T-cell (primary cell): ENCODE measurements at regions not wholly inside any gene's neighbourhood (a gene's known extent, or its start where the extent isn't known, plus 50 kb on each side); places are given as distances from the start of the nearest gene placed in this dataset.

Experiments
- ATAC-seq, 4 experiments: fragments of 200-7000 bp in 3 of 4; fragments of 150-1000 bp in 1 of 4; cut with Tn5 transposase; replicated peaks in 1 of 4; 1 replicate in 3 of 4; 2 replicates in 1 of 4; pipeline ENCODE4 v1.10.0; 2021; ENCODE audit warnings: moderate library complexity in 3 of 4, mild to moderate bottlenecking in 2 of 4, moderate number of reproducible peaks in 1 of 4
- CTCF ChIA-PET, 2 donors: fragments of 300-600 bp; sonication (Branson Sonifier 250); formaldehyde crosslinking; loops; one replicate each; lab custom pipeline; 2022; ENCODE audit warnings: antibody characterized with exemption in 2 of 2; lab: Charles Lee
- POLR2A ChIA-PET, 2 donors: fragments of 300-600 bp; sonication (Branson Sonifier 250); formaldehyde crosslinking; loops; one replicate each; lab custom pipeline; 2022; ENCODE audit warnings: antibody characterized with exemption in 2 of 2; lab: Charles Lee
- DNase-seq, 35 experiments: peaks; one replicate each; pipeline versions ENCODE4 v3.0.0 to v3.0.0-alpha.2; 2013 to 2023
- H3K27ac ChIP-seq: one replicate; pipeline ENCODE4 v1.5.1; 2013; ENCODE audit warnings: low read length
- H3K27me3 ChIP-seq, 2 experiments: replicated peaks in 1 of 2; 1 replicate in 1 of 2; 2 replicates in 1 of 2; pipeline versions ENCODE4 v1.6.1 to v1.7.0; 2013; ENCODE audit warnings: low read length in 1 of 2, mixed read lengths in 1 of 2; ENCODE audit not compliant: control insufficient read depth in 2 of 2, insufficient read depth in 2 of 2; ENCODE audit errors: extremely low read depth in 1 of 2
- H3K36me3 ChIP-seq, 2 donors: 1 replicate in 1 of 2; 2 replicates in 1 of 2; pipeline versions ENCODE4 v1.6.1 to v1.7.0; 2013; ENCODE audit warnings: low read length in 1 of 2; ENCODE audit not compliant: control insufficient read depth in 2 of 2, insufficient read depth in 1 of 2; ENCODE audit errors: extremely low read depth in 1 of 2
- H3K4me1 ChIP-seq, 2 experiments: 1 replicate in 1 of 2; 2 replicates in 1 of 2; pipeline versions ENCODE4 v1.6.1 to v1.7.0; 2013; ENCODE audit warnings: low read length in 2 of 2, mixed read lengths in 1 of 2; ENCODE audit not compliant: insufficient read depth in 2 of 2, control insufficient read depth in 1 of 2; ENCODE audit errors: extremely low read depth in 1 of 2
- H3K4me3 ChIP-seq, 2 donors: 1 replicate in 1 of 2; 2 replicates in 1 of 2; pipeline versions ENCODE4 v1.5.1 to v1.7.0; 2013; ENCODE audit warnings: mild to moderate bottlenecking in 2 of 2, low read length in 1 of 2, moderate library complexity in 1 of 2; ENCODE audit not compliant: control insufficient read depth in 1 of 2; ENCODE audit errors: extremely low read depth in 1 of 2
- H3K9me3 ChIP-seq: 2 replicates; pipeline ENCODE4 v1.7.0; 2013
- H3K27ac Mint-ChIP-seq, 2 donors: one replicate each; pipeline ENCODE4 v1.8.0; 2020 to 2021; ENCODE audit warnings: mild to moderate bottlenecking in 2 of 2, mixed read lengths in 2 of 2
- H3K27me3 Mint-ChIP-seq, 2 donors: one replicate each; pipeline ENCODE4 v1.8.0; 2021 to 2022; ENCODE audit warnings: mixed read lengths in 2 of 2
- H3K36me3 Mint-ChIP-seq: one replicate; pipeline ENCODE4 v1.8.0; 2021; ENCODE audit warnings: mixed read lengths
- H3K4me1 Mint-ChIP-seq, 3 donors: one replicate each; pipeline ENCODE4 v1.8.0; 2020 to 2022; ENCODE audit warnings: mixed read lengths in 3 of 3, mild to moderate bottlenecking in 1 of 3
- H3K4me3 Mint-ChIP-seq, 3 donors: one replicate each; pipeline ENCODE4 v1.8.0; 2020 to 2022; ENCODE audit warnings: mild to moderate bottlenecking in 3 of 3, mixed read lengths in 3 of 3, moderate library complexity in 3 of 3
- H3K9me3 Mint-ChIP-seq, 3 donors: one replicate each; pipeline ENCODE4 v1.8.0; 2020 to 2022; ENCODE audit warnings: mixed read lengths in 3 of 3
- WGBS: methylation state at CpG from one replicate; pipeline ENCODE4 v1.1.5; 2013; ENCODE audit warnings: missing lambda C conversion rate; ENCODE audit not compliant: insufficient coverage; 5-methylcytosine and 5-hydroxymethylcytosine counted together

GRCh38 chr21:27397578-27397977, 430.7 kb upstream of the ADAMTS5 start:
- Mint-ChIP-seq H3K27me3 (no peaks in the 10 kb centered on the region), H3K27ac (no peak overlapping the region), H3K36me3 (no peaks in the 10 kb centered on the region), H3K4me1 (no peaks in the 10 kb centered on the region), H3K4me3 (no peak overlapping the region), H3K9me3 (peaks cover 0 to 4% (median 0%) of the 10 kb centered on the region in 3 donors)
- no peaks in the 10 kb centered on the region for H3K36me3 ChIP-seq
- no peak overlapping the region for H3K4me3 ChIP-seq
- no peak overlapping the region for H3K27ac ChIP-seq
- WGBS, result no CpG with 5 or more reads among the region's 1 CpG
- no peaks in the 10 kb centered on the region for H3K27me3 ChIP-seq
- no peaks in the 10 kb centered on the region for H3K4me1 ChIP-seq
- CTCF ChIA-PET, result no interaction called here
- H3K9me3 ChIP-seq, result no peaks in the 10 kb centered on the region
- DNase-seq (no peak), ATAC-seq (no peak)
- POLR2A ChIA-PET, result no interaction called here

DNA sequence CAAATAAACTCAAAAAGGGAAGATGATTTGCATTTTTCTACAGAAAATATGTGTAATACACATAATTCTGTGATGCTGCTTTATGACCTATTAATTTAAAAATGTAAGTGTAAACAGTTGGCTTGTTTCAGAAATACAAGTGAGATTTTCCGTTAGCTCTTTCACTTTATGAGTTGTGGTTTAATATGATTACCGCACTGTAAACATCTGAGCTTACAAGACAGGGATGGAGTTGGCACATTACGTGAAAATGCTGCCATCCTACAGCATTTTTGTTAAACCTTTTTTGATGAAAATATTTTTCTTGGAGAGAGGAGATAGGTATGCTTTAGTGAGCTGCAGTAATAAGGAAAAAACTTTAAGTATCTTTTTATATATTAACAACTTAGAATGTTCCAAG, 426.8 kb upstream of the ADAMTS5 start:
- H3K4me3 ChIP-seq, result no peak overlapping the region
- Mint-ChIP-seq H3K36me3 (no peaks in the 10 kb centered on the region), H3K9me3 (peaks cover 4 to 7% (median 7%) of the 10 kb centered on the region in 3 donors), H3K4me3 (no peak overlapping the region), H3K4me1 (no peaks in the 10 kb centered on the region), H3K27ac (no peak overlapping the region), H3K27me3 (no peaks in the 10 kb centered on the region)
- CTCF ChIA-PET, result no interaction called here
- POLR2A ChIA-PET, result no interaction called here
- H3K36me3 ChIP-seq, result no peaks in the 10 kb centered on the region
- 100% methylated on average over 2 of the region's 3 CpGs for WGBS
- no peak overlapping the region for H3K27ac ChIP-seq
- DNase-seq (no peak), ATAC-seq (no peak)
- no peaks in the 10 kb centered on the region for H3K27me3 ChIP-seq
- H3K9me3 ChIP-seq, result no peaks in the 10 kb centered on the region
- no peaks in the 10 kb centered on the region for H3K4me1 ChIP-seq

- DNase-seq, result no peak
These were observed 425.1 kb upstream of the ADAMTS5 start for GRCh38 chr21:27391990-27392389.

DNA sequence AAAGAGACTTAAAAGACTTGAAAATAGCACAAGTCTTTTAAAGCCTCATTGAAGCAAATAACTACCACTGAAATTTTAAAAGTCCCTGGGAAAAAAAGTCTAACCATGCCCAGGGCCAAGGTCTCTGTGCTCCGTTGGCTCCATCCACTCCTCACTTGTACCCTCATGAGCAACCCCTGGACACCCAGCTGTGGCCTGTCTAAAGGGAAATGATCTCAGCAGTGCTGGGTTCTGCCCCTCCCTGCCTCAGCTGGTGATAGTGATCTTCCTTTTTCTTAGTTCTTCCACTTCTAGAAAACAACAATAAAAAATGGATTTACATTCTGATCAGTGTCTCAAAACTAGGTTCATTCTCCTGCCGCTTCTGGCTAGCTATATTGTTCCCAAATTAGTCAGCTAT, 423.5 kb upstream of the ADAMTS5 start:
- no peaks in the 10 kb centered on the region for H3K27me3 Mint-ChIP-seq
- DNase-seq, result no peak

More at GRCh38 chr21:27391990-27392389, 425.1 kb upstream of the ADAMTS5 start:
- Mint-ChIP-seq H3K9me3 (peaks cover 4 to 7% (median 5%) of the 10 kb centered on the region in 3 donors), H3K4me3 (no peak overlapping the region), H3K4me1 (no peaks in the 10 kb centered on the region), H3K36me3 (no peaks in the 10 kb centered on the region), H3K27me3 (no peaks in the 10 kb centered on the region), H3K27ac (no peak overlapping the region)
- Histone ChIP-seq H3K9me3 (no peaks in the 10 kb centered on the region), H3K27me3 (no peaks in the 10 kb centered on the region), H3K36me3 (no peaks in the 10 kb centered on the region), H3K4me1 (no peaks in the 10 kb centered on the region), H3K27ac (no peak overlapping the region), H3K4me3 (no peak overlapping the region)
- CTCF ChIA-PET, result no interaction called here
- POLR2A ChIA-PET, result no interaction called here
- ATAC-seq, result no peak
- no CpG with 5 or more reads among the region's 2 CpGs for WGBS

GRCh38 chr21:27388825-27389224, 421.9 kb upstream of the ADAMTS5 start:
- no peak overlapping the region for H3K4me3 ChIP-seq
- no peak for DNase-seq
- Mint-ChIP-seq H3K9me3 (peaks cover 4 to 7% (median 5%) of the 10 kb centered on the region in 3 donors), H3K27me3 (no peaks in the 10 kb centered on the region), H3K4me3 (no peak overlapping the region), H3K4me1 (no peaks in the 10 kb centered on the region), H3K27ac (no peak overlapping the region), H3K36me3 (no peaks in the 10 kb centered on the region)
- WGBS, result no CpG with 5 or more reads among the region's 2 CpGs
- no peak overlapping the region for H3K27ac ChIP-seq
- H3K4me1 ChIP-seq, result no peaks in the 10 kb centered on the region
- no peaks in the 10 kb centered on the region for H3K9me3 ChIP-seq
- ATAC-seq, result no peak
- ChIA-PET POLR2A (no interaction called here), CTCF (interaction anchor here in 1 of 2 donors (0.7 kb wide), 1 partner anchor 169 kb away, joined by 5 read pairs; no protein-coding TSS in a partner anchor)
- H3K36me3 ChIP-seq, result no peaks in the 10 kb centered on the region
- H3K27me3 ChIP-seq, result no peaks in the 10 kb centered on the region

More for the DNA sequence above, 423.5 kb upstream of the ADAMTS5 start:
- Histone ChIP-seq H3K27me3 (no peaks in the 10 kb centered on the region), H3K36me3 (no peaks in the 10 kb centered on the region), H3K27ac (no peak overlapping the region), H3K9me3 (no peaks in the 10 kb centered on the region), H3K4me1 (no peaks in the 10 kb centered on the region), H3K4me3 (no peak overlapping the region)
- Mint-ChIP-seq H3K4me3 (no peak overlapping the region), H3K27ac (no peak overlapping the region), H3K36me3 (no peaks in the 10 kb centered on the region), H3K4me1 (no peaks in the 10 kb centered on the region), H3K9me3 (peaks cover 4 to 7% (median 5%) of the 10 kb centered on the region in 3 donors)
- ChIA-PET POLR2A (interaction anchor here in 1 of 2 donors (0.7 kb wide), 1 partner anchor 365 kb away, joined by 3 read pairs; no protein-coding TSS in a partner anchor), CTCF (no interaction called here)
- no peak for ATAC-seq
- 80% methylated on average over 1 of the region's 2 CpGs for WGBS

DNA sequence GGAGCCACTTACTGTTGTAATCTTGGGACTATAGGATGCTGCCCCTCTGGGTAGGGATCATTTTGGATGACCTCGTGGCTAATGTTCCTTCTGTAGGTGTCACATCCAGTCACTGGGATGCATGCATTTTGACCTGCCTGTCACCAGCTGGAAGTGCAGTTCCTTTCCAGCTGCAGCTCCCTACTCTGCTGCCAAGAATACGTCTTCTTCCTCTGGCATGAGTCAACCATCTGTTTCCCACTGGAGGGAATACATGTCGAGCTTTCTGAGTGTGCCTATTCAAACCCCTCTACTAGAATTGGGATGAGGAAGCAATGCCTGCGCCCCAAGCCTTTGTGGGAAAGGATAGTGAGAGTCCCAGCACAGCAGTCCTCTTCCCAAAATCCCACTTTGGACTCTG, 415.5 kb upstream of the ADAMTS5 start:
- no peak overlapping the region for H3K4me3 ChIP-seq

GRCh38 chr21:27380303-27380702, 413.4 kb upstream of the ADAMTS5 start:
- WGBS, result 80% methylated on average over 1 of the region's 2 CpGs
- Mint-ChIP-seq H3K36me3 (no peaks in the 10 kb centered on the region), H3K27ac (no peak overlapping the region), H3K4me1 (no peaks in the 10 kb centered on the region), H3K9me3 (peaks cover 0 to 5% (median 4%) of the 10 kb centered on the region in 3 donors), H3K4me3 (no peak overlapping the region), H3K27me3 (no peaks in the 10 kb centered on the region)
- ChIA-PET CTCF (interaction anchor here in 1 of 2 donors (0.5 kb wide), 1 partner anchor 68 kb away, joined by 4 read pairs; no protein-coding TSS in a partner anchor), POLR2A (no interaction called here)
- H3K36me3 ChIP-seq, result no peaks in the 10 kb centered on the region
- no peaks in the 10 kb centered on the region for H3K9me3 ChIP-seq
- H3K27me3 ChIP-seq, result no peaks in the 10 kb centered on the region
- ATAC-seq (no peak), DNase-seq (no peak)
- H3K4me1 ChIP-seq, result no peaks in the 10 kb centered on the region
- no peak overlapping the region for H3K27ac ChIP-seq
- H3K4me3 ChIP-seq, result no peak overlapping the region

More for the DNA sequence above, 415.5 kb upstream of the ADAMTS5 start:
- no peak overlapping the region for H3K4me3 Mint-ChIP-seq
- no peaks in the 10 kb centered on the region for H3K4me1 ChIP-seq
- no peaks in the 10 kb centered on the region for H3K36me3 Mint-ChIP-seq
- 57% methylated on average over 1 of the region's 4 CpGs for WGBS
- no peaks in the 10 kb centered on the region for H3K9me3 ChIP-seq
- H3K27me3 Mint-ChIP-seq, result no peaks in the 10 kb centered on the region
- H3K27ac ChIP-seq, result no peak overlapping the region
- ChIA-PET CTCF (no interaction called here), POLR2A (no interaction called here)
- ATAC-seq (no peak), DNase-seq (no peak)
- no peaks in the 10 kb centered on the region for H3K36me3 ChIP-seq
- H3K27me3 ChIP-seq, result no peaks in the 10 kb centered on the region
- no peaks in the 10 kb centered on the region for H3K4me1 Mint-ChIP-seq
- H3K27ac Mint-ChIP-seq, result no peak overlapping the region
- H3K9me3 Mint-ChIP-seq, result peaks cover 0 to 5% (median 4%) of the 10 kb centered on the region in 3 donors
